Brain microvascular endothelial cell (primary cell): ENCODE measurements at regions not wholly inside any gene's neighbourhood (a gene's known extent, or its start where the extent isn't known, plus 50 kb on each side); places are given as distances from the start of the nearest gene placed in this dataset.

Experiments
- DNase-seq: peaks from one replicate; pipeline ENCODE4 v3.0.0-alpha.2; 2020
- H3K27ac ChIP-seq: fragments of 250-450 bp; sonication (Bioruptor Pico); 2 replicates; pipeline ENCODE4 v1.5.1; 2020; ENCODE audit warnings: mild to moderate bottlenecking, moderate library complexity
- H3K27me3 ChIP-seq: fragments of 250-450 bp; sonication (Bioruptor Pico); replicated peaks from 2 replicates; pipeline ENCODE4 v1.5.1; 2020; ENCODE audit warnings: mild to moderate bottlenecking
- H3K36me3 ChIP-seq: fragments of 250-450 bp; sonication (Bioruptor Pico); replicated peaks from 2 replicates; pipeline ENCODE4 v1.5.1; 2020; ENCODE audit warnings: mild to moderate bottlenecking
- H3K4me3 ChIP-seq: 2 replicates; pipeline ENCODE4 v1.5.1; 2011; ENCODE audit warnings: low read depth, mild to moderate bottlenecking, control low read depth, low read length, moderate library complexity
- CTCF ChIP-seq: IDR thresholded peaks from 2 replicates; pipeline ENCODE4 v1.5.1; 2011; ENCODE audit warnings: low read depth, mild to moderate bottlenecking, moderate library complexity, low read length, control low read depth, inconsistent platforms; ENCODE audit errors: missing control alignments
- in situ Hi-C: cut with HindIII; loops from 2 replicates; pipeline ENCODE4 v1.10.0; 2017; ENCODE audit warnings: low sequenced_read_pairs, low pct_ligation_motif_present

GRCh38 chr4:18684932-18685331 is 663.4 kb upstream of the LCORL start:
- Histone ChIP-seq H3K27me3 (no peaks in the 10 kb centered on the region), H3K4me3 (no peak overlapping the region), H3K27ac (no peak overlapping the region), H3K36me3 (no peaks in the 10 kb centered on the region)
- in situ Hi-C loops: no loop called here
- DNase-seq: peak; percentile 27
- no peak for TF ChIP-seq CTCF

GRCh38 chr4:18676526-18676915 is 655.0 kb upstream of the LCORL start:
- Histone ChIP-seq H3K27ac (no peak overlapping the region), H3K36me3 (no peaks in the 10 kb centered on the region), H3K27me3 (no peaks in the 10 kb centered on the region), H3K4me3 (no peak overlapping the region)
- TF ChIP-seq CTCF: no peak
- no peak for DNase-seq
- in situ Hi-C loops: no loop called here

GRCh38 chr4:18675586-18676525 is 654.3 kb upstream of the LCORL start:
- H3K36me3 ChIP-seq: no peaks in the 10 kb centered on the region
- no peaks in the 10 kb centered on the region for H3K27me3 ChIP-seq
- H3K27ac ChIP-seq: no peak overlapping the region
- no peak for DNase-seq
- H3K4me3 ChIP-seq: no peak overlapping the region
- no peak for TF ChIP-seq CTCF
- in situ Hi-C loops: no loop called here

GRCh38 chr4:18670034-18670433 is 648.5 kb upstream of the LCORL start:
- Histone ChIP-seq H3K27me3 (no peaks in the 10 kb centered on the region), H3K4me3 (no peak overlapping the region), H3K36me3 (no peaks in the 10 kb centered on the region), H3K27ac (no peak overlapping the region)
- TF ChIP-seq CTCF: no peak
- in situ Hi-C loops: no loop called here
- no peak for DNase-seq

GRCh38 chr4:18669390-18669789 is 647.8 kb upstream of the LCORL start:
- no peak overlapping the region for H3K4me3 ChIP-seq
- in situ Hi-C loops: no loop called here
- no peaks in the 10 kb centered on the region for H3K36me3 ChIP-seq
- no peaks in the 10 kb centered on the region for H3K27me3 ChIP-seq
- TF ChIP-seq CTCF: no peak
- DNase-seq: no peak
- H3K27ac ChIP-seq: no peak overlapping the region
